HL-60 (cell line): ENCODE measurements at regions not wholly inside any gene's neighbourhood (a gene's known extent, or its start where the extent isn't known, plus 50 kb on each side); places are given as distances from the start of the nearest gene placed in this dataset.
"Not testable (repeated sequence)": the region's sequence is repeated elsewhere in the genome, so short reads cannot be mapped to it uniquely, and the experiment has no call there.

Experiments
- DNase-seq, 2 experiments: peaks; one replicate each; pipeline ENCODE4 v3.0.0-alpha.2; 2010 to 2020; ENCODE audit warnings: low read depth in 1 of 2, low spot score in 1 of 2
- H3K27ac ChIP-seq: fragments of 250-450 bp; sonication (Bioruptor Pico); replicated peaks from 2 replicates; pipeline ENCODE4 v1.5.1; 2020; ENCODE audit warnings: mild to moderate bottlenecking, moderate library complexity
- H3K27me3 ChIP-seq: fragments of 250-450 bp; sonication (Bioruptor Pico); 2 replicates; pipeline ENCODE4 v1.5.1; 2021; ENCODE audit warnings: mild to moderate bottlenecking, moderate library complexity; ENCODE audit not compliant: insufficient read depth, poor library complexity, severe bottlenecking
- H3K4me3 ChIP-seq: replicated peaks from 2 replicates; pipeline ENCODE4 v1.5.1; 2011; ENCODE audit warnings: mild to moderate bottlenecking, control low read depth, low read length; ENCODE audit not compliant: insufficient read depth
- CTCF ChIP-seq: IDR thresholded peaks from one replicate; pipeline ENCODE4 v1.5.1; 2011; ENCODE audit warnings: low read length, control low read depth, inconsistent platforms; ENCODE audit not compliant: insufficient read depth
- GABPA ChIP-seq: IDR thresholded peaks from 2 replicates; pipeline ENCODE4 v1.6.1; 2012; ENCODE audit warnings: low read depth
- POLR2AphosphoS5 ChIP-seq: IDR thresholded peaks from 2 replicates; pipeline ENCODE4 v1.6.1; 2012; ENCODE audit warnings: low read depth
- TF ChIP-seq, protein P1 (sequence below): IDR thresholded peaks from 2 replicates; pipeline ENCODE4 v1.6.1; 2012; ENCODE audit warnings: low read depth; ENCODE audit not compliant: insufficient replicate concordance

DNA sequence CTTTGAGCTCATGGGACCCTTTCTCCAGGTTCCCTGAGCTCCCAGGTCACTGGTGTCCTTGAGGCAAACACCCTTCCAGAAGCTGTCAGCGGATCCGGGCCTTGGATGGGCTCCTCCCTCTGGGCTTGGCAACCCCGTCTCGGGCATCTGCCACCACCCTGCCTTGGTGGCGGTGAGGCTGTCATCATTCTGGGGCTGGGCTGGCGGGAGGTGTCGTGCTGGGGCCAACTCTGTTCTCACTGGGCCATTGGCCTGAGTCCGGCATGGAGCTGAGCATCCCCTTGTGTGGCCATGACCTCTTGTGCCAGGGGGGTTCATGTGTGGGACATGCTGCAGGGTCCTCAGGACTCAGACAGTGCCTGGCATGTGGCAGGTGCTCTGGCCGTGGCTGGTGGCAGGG, 197.6 kb downstream of the LAT start:
- no peak overlapping the region for H3K27ac ChIP-seq
- TF ChIP-seq CTCF (no peak), GABPA (no peak), POLR2AphosphoS5 (no peak)
- TF ChIP-seq, protein P1, sequence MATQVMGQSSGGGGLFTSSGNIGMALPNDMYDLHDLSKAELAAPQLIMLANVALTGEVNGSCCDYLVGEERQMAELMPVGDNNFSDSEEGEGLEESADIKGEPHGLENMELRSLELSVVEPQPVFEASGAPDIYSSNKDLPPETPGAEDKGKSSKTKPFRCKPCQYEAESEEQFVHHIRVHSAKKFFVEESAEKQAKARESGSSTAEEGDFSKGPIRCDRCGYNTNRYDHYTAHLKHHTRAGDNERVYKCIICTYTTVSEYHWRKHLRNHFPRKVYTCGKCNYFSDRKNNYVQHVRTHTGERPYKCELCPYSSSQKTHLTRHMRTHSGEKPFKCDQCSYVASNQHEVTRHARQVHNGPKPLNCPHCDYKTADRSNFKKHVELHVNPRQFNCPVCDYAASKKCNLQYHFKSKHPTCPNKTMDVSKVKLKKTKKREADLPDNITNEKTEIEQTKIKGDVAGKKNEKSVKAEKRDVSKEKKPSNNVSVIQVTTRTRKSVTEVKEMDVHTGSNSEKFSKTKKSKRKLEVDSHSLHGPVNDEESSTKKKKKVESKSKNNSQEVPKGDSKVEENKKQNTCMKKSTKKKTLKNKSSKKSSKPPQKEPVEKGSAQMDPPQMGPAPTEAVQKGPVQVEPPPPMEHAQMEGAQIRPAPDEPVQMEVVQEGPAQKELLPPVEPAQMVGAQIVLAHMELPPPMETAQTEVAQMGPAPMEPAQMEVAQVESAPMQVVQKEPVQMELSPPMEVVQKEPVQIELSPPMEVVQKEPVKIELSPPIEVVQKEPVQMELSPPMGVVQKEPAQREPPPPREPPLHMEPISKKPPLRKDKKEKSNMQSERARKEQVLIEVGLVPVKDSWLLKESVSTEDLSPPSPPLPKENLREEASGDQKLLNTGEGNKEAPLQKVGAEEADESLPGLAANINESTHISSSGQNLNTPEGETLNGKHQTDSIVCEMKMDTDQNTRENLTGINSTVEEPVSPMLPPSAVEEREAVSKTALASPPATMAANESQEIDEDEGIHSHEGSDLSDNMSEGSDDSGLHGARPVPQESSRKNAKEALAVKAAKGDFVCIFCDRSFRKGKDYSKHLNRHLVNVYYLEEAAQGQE: no peak
- H3K4me3 ChIP-seq: no peak overlapping the region
- no peak for DNase-seq
- H3K27me3 ChIP-seq: no peaks in the 10 kb centered on the region

GRCh38 chr16:29181921-29182411, 197.1 kb downstream of the LAT start:
- not testable (repeated sequence) for H3K4me3 ChIP-seq, H3K27me3 ChIP-seq, DNase-seq, H3K27ac ChIP-seq

DNA sequence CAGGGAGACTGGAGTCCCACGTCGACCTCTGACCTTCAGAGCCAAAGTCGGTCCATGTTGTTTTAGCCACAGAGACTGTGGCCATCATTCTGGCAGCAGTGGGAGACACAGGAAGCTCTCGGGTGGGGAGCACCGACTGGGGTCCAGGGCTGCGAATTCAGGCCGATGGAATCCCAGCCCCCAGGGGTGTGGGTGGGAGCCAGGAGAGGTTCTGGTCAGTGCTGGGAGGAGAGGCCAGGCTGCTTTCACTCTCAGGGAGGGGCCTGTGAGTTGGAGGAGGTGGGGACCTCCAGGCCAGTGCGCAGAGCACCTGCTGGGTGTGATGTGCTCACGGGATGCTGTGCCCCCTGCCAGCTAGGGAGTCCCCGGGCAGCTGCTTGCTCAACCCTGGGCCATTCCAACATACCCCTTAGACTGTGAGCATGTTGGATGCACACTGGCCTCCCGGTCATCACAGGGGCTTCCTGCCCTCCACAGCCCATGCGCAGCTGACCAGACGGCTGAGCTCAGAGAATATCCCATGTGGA, 196.5 kb downstream of the LAT start:
- not testable (repeated sequence) for DNase-seq, H3K27ac ChIP-seq, H3K27me3 ChIP-seq

DNA sequence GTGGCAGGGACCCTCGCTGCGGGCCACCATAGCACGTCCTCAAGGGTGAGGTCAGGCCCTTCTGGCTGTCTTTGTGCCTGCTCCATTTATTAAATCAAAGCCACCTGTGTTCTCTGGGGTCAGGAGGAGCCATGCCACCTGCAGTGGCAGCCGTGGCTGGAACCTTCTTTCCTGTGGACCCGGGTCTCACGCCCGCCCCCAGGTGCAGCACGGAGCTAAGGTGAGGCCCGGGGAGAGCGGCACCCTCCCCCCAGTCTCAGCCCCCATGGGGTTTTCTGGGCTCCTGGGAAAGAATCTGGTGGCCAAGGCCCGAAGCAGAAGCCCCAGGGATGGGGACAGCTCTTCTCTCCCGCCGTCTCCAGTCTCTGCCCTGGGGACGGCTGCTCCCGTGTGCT, 195.4 kb downstream of the LAT start:
- H3K27me3 ChIP-seq, H3K4me3 ChIP-seq, DNase-seq, H3K27ac ChIP-seq: not testable (repeated sequence)

More for the DNA sequence above, 196.5 kb downstream of the LAT start:
- not testable (repeated sequence) for H3K4me3 ChIP-seq

DNA sequence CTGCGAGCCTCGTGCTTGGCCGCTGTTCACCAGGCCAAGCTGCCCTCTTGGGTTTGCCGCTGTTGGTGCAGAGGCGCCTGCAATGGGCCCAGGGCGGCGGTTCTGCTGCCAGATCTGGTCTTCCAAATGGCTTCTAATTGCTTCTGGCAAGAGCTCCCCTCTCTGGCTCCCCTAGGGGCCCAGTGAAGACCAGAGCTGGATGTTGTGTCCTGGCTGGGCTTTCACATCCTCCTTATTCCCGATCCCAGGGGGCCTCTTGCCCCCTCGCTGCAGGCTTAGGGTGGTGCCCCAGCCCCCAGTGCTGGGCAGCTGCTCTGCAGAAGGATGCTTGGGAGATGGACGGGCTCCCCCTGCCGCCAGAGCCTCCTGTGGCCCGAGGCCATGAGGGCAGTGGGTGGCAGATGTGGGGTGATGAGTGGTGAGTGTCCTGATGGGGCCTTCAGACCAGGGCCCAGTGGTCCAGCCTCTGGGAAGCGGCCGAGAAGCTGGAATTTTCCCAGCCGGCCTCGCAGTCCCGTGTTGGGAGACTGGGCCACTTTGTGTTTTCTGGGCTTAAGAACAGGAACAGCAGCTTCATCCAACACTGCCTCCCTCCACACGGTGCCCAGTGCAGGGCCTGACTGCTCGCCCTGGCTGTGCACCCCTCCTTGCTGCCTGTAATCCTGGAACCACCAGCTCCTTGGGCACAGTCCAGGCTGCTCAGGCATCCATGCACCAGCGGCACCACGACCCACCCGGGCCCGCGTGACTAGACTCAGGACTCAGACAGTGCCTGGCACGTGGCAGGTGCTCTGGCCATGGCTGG, 194.8 kb downstream of the LAT start:
- H3K27ac ChIP-seq, H3K27me3 ChIP-seq, H3K4me3 ChIP-seq, DNase-seq: not testable (repeated sequence)

DNA sequence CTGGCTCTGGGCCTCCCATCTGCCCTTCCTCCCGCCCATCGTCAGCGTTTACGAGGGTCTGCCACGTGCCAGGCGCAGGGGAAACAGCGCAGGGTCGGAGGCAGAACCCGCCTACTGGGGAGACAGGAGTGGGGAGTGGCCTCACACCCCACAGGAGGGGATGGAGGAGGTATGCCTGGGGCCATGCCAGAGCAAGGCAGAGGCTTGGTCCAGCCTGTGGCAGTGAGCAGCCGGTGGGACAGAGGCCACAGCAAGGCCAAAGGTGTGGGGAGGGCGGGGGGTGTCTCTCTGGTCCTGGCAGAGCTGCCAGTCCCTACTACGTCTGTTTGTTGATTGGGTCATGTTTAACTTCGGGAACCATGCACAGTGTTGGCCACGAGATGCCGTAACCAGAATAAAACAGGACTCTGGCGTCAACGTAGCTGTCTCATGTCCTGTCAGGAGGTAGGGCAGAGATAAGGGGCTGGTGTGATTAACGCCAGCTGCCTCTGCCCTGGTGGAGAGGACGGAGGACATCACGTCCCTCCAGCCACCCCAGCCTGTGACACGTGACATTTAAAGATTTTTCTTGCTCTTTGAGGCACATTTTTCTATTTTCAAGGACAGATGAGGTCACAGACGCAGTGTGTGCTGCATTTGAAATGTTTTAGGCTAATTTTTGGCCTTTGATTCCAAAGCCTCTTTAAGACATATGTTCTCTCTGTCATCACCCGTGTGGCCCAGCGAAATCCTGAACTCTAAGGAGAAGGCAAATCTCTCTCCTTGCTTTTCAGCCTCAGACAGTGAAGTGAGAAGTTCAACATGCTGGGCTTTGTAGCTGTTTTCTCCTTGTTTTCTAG, 193.3 kb downstream of the LAT start:
- H3K27me3 ChIP-seq, H3K4me3 ChIP-seq, H3K27ac ChIP-seq, DNase-seq: not testable (repeated sequence)

DNA sequence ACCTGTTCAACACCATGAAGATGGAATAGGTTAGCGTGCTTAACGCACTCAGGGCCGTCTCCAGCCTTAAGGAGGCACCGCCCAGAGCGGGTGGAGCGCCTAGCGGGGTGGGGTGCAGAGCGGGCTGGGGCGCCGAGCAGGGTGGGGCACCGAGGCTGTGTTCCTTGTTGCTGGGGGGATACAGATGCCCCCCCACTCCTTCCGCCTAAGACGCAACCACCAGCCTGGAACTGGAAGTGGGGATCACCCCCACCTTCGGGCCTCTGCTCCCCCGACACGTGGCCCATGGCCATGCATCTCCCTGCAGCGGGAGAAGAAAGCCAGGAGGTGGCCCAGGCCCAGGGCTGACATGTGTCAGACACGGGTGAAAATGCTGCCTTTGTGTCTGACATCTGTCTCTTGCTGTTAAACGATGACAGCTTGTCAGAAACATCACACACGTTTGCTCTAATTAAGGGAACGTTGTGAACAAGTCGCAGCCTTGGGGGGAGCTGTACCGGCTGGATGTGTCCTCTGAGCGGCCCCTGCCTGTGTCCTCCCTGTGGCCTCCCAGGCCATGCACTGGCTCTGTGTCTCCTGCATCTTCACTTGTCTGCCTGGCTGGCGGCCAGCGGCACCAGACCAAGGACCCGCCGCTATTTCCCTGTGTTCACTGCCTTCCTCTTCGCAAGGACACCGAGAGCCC, 192.5 kb downstream of the LAT start:
- not testable (repeated sequence) for DNase-seq, H3K27me3 ChIP-seq

GRCh38 chr16:29176822-29177202, 192.0 kb downstream of the LAT start:
- H3K4me3 ChIP-seq, DNase-seq, H3K27ac ChIP-seq, H3K27me3 ChIP-seq: not testable (repeated sequence)

More for the DNA sequence above, 192.5 kb downstream of the LAT start:
- H3K27ac ChIP-seq, H3K4me3 ChIP-seq: not testable (repeated sequence)

GRCh38 chr16:29176154-29176470, 191.3 kb downstream of the LAT start:
- not testable (repeated sequence) for DNase-seq, H3K27me3 ChIP-seq, H3K4me3 ChIP-seq, H3K27ac ChIP-seq

DNA sequence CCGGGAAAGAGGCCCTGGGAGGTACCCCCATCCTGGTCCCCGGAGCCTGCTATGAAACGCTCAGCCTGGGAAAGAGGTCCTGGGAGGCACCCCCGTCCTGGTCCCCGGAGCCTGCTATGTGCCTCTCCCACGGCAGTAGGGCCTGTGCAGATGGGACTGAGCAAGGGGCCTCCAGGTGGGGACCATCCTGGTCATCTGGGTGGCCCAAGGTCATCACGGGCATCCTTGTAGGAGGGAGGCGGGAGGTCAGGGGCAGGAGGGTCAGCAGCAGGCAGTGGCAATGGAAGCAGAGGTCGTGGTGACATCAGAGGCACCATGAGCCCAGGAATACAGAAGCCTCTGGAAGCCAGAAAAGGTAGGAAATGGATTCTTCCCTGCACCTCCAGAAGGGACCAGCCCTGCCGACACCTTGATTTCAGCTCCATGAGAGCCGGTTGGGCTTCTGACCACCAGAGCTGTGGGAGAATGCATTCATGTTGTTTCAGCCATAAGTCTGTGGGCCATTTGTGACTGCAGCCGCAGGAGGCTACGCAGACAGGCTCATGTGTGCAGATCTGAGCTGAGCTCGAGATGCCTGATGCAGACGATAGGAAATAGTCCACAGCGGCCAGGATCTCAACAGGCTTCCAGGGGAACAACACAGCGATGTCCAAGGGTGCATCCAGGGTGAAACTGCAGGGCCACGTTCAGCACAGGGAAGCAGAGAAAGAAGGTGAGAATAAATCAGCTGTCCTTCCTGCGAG, 190.7 kb downstream of the LAT start:
- not testable (repeated sequence) for DNase-seq, H3K4me3 ChIP-seq, H3K27ac ChIP-seq, H3K27me3 ChIP-seq
